NOMO-1 (cell line): ENCODE measurements at regions not wholly inside any gene's neighbourhood (a gene's known extent, or its start where the extent isn't known, plus 50 kb on each side); places are given as distances from the start of the nearest gene placed in this dataset.

Experiments used
- DNase-seq, 2 experiments: peaks; one replicate each; lab custom pipeline; 2025; ENCODE audit not compliant: unreplicated experiment in 2 of 2; lab: John Stamatoyannopoulos, UW

- no peak for DNase-seq
Observed at GRCh38 chr2:2823061-2823753, 492.1 kb upstream of the MYT1L start.

- DNase-seq, result no peak
Observed at GRCh38 chr2:2822143-2822542, 491.1 kb upstream of the MYT1L start.

- no peak for DNase-seq
Observed at GRCh38 chr2:2812648-2813047, 481.6 kb upstream of the MYT1L start.

- DNase-seq, result no peak
Observed at GRCh38 chr2:2812117-2812516, 481.0 kb upstream of the MYT1L start.

GRCh38 chr2:2810504-2810903 is 479.4 kb upstream of the MYT1L start:
- DNase-seq, result no peak

GRCh38 chr2:2809771-2810170 is 478.7 kb upstream of the MYT1L start:
- no peak for DNase-seq

GRCh38 chr2:2808551-2809058 is 477.5 kb upstream of the MYT1L start:
- no peak for DNase-seq

GRCh38 chr2:2806711-2807110 is 475.6 kb upstream of the MYT1L start:
- no peak for DNase-seq

- no peak for DNase-seq
Observed at GRCh38 chr2:2805263-2805662, 474.2 kb upstream of the MYT1L start.

- no peak for DNase-seq
Observed at GRCh38 chr2:2804528-2804927, 473.5 kb upstream of the MYT1L start.

GRCh38 chr2:2801458-2801857 is 470.4 kb upstream of the MYT1L start:
- DNase-seq, result no peak

- DNase-seq, result no peak
Observed at GRCh38 chr2:2800697-2801096, 469.6 kb upstream of the MYT1L start.

GRCh38 chr2:2800001-2800400 is 468.9 kb upstream of the MYT1L start:
- no peak for DNase-seq

GRCh38 chr2:2799151-2799697 is 468.1 kb upstream of the MYT1L start:
- DNase-seq, result no peak

- no peak for DNase-seq
Observed at GRCh38 chr2:2798337-2798736, 467.3 kb upstream of the MYT1L start.

- DNase-seq, result no peak
Observed at GRCh38 chr2:2797797-2798196, 466.7 kb upstream of the MYT1L start.

- no peak for DNase-seq
Observed at GRCh38 chr2:2796207-2796606, 465.1 kb upstream of the MYT1L start.

GRCh38 chr2:2795438-2796091 is 464.5 kb upstream of the MYT1L start:
- no peak for DNase-seq

- DNase-seq, result no peak
Observed at GRCh38 chr2:2793925-2794560, 463.0 kb upstream of the MYT1L start.

- DNase-seq, result no peak
Observed at GRCh38 chr2:2793514-2793913, 462.4 kb upstream of the MYT1L start.

GRCh38 chr2:2791606-2792005 is 460.5 kb upstream of the MYT1L start:
- DNase-seq, result no peak

GRCh38 chr2:2791031-2791430 is 460.0 kb upstream of the MYT1L start:
- DNase-seq, result no peak
